ENCODE measurements at regions not wholly inside any gene's neighbourhood (a gene's known extent, or its start where the extent isn't known, plus 50 kb on each side); places are given as distances from the start of the nearest gene placed in this dataset.

- TF ChIP-seq, protein P1, sequence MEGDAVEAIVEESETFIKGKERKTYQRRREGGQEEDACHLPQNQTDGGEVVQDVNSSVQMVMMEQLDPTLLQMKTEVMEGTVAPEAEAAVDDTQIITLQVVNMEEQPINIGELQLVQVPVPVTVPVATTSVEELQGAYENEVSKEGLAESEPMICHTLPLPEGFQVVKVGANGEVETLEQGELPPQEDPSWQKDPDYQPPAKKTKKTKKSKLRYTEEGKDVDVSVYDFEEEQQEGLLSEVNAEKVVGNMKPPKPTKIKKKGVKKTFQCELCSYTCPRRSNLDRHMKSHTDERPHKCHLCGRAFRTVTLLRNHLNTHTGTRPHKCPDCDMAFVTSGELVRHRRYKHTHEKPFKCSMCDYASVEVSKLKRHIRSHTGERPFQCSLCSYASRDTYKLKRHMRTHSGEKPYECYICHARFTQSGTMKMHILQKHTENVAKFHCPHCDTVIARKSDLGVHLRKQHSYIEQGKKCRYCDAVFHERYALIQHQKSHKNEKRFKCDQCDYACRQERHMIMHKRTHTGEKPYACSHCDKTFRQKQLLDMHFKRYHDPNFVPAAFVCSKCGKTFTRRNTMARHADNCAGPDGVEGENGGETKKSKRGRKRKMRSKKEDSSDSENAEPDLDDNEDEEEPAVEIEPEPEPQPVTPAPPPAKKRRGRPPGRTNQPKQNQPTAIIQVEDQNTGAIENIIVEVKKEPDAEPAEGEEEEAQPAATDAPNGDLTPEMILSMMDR (IDR thresholded peaks at IDR 0.05): no peak
- no peak for TF ChIP-seq ZNF423 (CRISPR knock-in tag; IDR thresholded peaks at IDR 0.05)
- no peak for TF ChIP-seq GABPB1 (CRISPR knock-in tag; IDR thresholded peaks at IDR 0.05)
- TF ChIP-seq ATF2 (CRISPR knock-in tag; IDR thresholded peaks at IDR 0.05; ENCODE audit: borderline replicate concordance, low read depth): no peak
- TF ChIP-seq CREB1 (CRISPR knock-in tag; IDR thresholded peaks at IDR 0.05): no peak
- TF ChIP-seq ATF3 (CRISPR knock-in tag; conservative IDR thresholded peaks at IDR 0.05): no peak
- TF ChIP-seq ATF1 (CRISPR knock-in tag; IDR thresholded peaks at IDR 0.05): no peak
- TF ChIP-seq, protein P2, sequence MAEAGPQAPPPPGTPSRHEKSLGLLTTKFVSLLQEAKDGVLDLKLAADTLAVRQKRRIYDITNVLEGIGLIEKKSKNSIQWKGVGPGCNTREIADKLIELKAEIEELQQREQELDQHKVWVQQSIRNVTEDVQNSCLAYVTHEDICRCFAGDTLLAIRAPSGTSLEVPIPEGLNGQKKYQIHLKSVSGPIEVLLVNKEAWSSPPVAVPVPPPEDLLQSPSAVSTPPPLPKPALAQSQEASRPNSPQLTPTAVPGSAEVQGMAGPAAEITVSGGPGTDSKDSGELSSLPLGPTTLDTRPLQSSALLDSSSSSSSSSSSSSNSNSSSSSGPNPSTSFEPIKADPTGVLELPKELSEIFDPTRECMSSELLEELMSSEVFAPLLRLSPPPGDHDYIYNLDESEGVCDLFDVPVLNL (CRISPR knock-in tag; IDR thresholded peaks at IDR 0.05; ENCODE audit: borderline replicate concordance, low read depth): no peak
- TF ChIP-seq HMGXB4 (CRISPR knock-in tag; IDR thresholded peaks at IDR 0.05): no peak
- TF ChIP-seq, protein P3, sequence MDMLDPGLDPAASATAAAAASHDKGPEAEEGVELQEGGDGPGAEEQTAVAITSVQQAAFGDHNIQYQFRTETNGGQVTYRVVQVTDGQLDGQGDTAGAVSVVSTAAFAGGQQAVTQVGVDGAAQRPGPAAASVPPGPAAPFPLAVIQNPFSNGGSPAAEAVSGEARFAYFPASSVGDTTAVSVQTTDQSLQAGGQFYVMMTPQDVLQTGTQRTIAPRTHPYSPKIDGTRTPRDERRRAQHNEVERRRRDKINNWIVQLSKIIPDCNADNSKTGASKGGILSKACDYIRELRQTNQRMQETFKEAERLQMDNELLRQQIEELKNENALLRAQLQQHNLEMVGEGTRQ (CRISPR knock-in tag; IDR thresholded peaks at IDR 0.05): no peak
- TF ChIP-seq ZNF671 (CRISPR knock-in tag; IDR thresholded peaks at IDR 0.05): no peak
- TF ChIP-seq ARID4B (CRISPR knock-in tag; IDR thresholded peaks at IDR 0.05; ENCODE audit: borderline replicate concordance): no peak
- no peak for TF ChIP-seq NR1H2 (CRISPR knock-in tag; IDR thresholded peaks at IDR 0.05)
Observed at GRCh38 chr10:33025910-33026309, 67.9 kb upstream of the ITGB1 start.

All from WTC11 (cell line).